GM23338 (cell line): ENCODE measurements at regions not wholly inside any gene's neighbourhood (a gene's known extent, or its start where the extent isn't known, plus 50 kb on each side); places are given as distances from the start of the nearest gene placed in this dataset.

Experiments used
- ATAC-seq: fragments of 200-7000 bp; cut with Tn5 transposase; 3 replicates; pipeline ENCODE4 v1.9.1; 2020
- DNase-seq: peaks from one replicate; pipeline ENCODE4 v3.0.0-alpha.2; 2015; ENCODE audit warnings: low spot score
- H2AFZ ChIP-seq: fragments of 200-600 bp; sonication (generic); 2 replicates; pipeline ENCODE4 v1.8.0; 2016; ENCODE audit warnings: antibody characterized with exemption, mild to moderate bottlenecking, moderate library complexity
- H3F3A ChIP-seq: fragments of 200-600 bp; sonication (generic); replicated peaks from 2 replicates; pipeline ENCODE4 v1.8.0; 2017; ENCODE audit warnings: antibody characterized with exemption, mixed run types, low read depth
- H3K27ac ChIP-seq: fragments of 200-600 bp; sonication (generic); 2 replicates; pipeline ENCODE4 v1.6.1; 2016; ENCODE audit warnings: low read depth
- H3K27me3 ChIP-seq: fragments of 200-600 bp; sonication (generic); 2 replicates; pipeline ENCODE4 v1.8.0; 2016; ENCODE audit warnings: mild to moderate bottlenecking, mixed run types, moderate library complexity; ENCODE audit not compliant: insufficient read depth
- H3K36me3 ChIP-seq: fragments of 200-600 bp; sonication (generic); 2 replicates; pipeline ENCODE4 v1.8.0; 2016; ENCODE audit warnings: mild to moderate bottlenecking; ENCODE audit not compliant: insufficient read depth
- H3K4me1 ChIP-seq: fragments of 200-600 bp; sonication (generic); 2 replicates; pipeline ENCODE4 v1.8.0; 2016; ENCODE audit warnings: mild to moderate bottlenecking, moderate library complexity; ENCODE audit not compliant: insufficient read depth
- H3K4me2 ChIP-seq: fragments of 200-600 bp; sonication (generic); 2 replicates; pipeline ENCODE4 v1.7.1; 2017; ENCODE audit warnings: mixed run types
- H3K4me3 ChIP-seq: fragments of 200-600 bp; sonication (generic); 2 replicates; pipeline ENCODE4 v1.6.1; 2016; ENCODE audit warnings: mixed run types
- H3K79me2 ChIP-seq: fragments of 200-600 bp; sonication (generic); replicated peaks from 2 replicates; pipeline ENCODE4 v1.8.0; 2017; ENCODE audit warnings: mild to moderate bottlenecking; ENCODE audit not compliant: insufficient read depth
- H3K9me2 ChIP-seq: fragments of 200-600 bp; sonication (generic); 2 replicates; pipeline ENCODE4 v1.8.0; 2017; ENCODE audit not compliant: insufficient read depth
- H4K20me1 ChIP-seq: fragments of 200-600 bp; sonication (generic); replicated peaks from 2 replicates; pipeline ENCODE4 v1.8.0; 2017; ENCODE audit warnings: mild to moderate bottlenecking; ENCODE audit not compliant: insufficient read depth
- H3K27ac Mint-ChIP-seq: 2 replicates; pipeline ENCODE4 v1.8.0; 2020; ENCODE audit warnings: inconsistent platforms, mild to moderate bottlenecking, moderate library complexity, mixed read lengths
- H3K27me3 Mint-ChIP-seq: 3 replicates; pipeline ENCODE4 v1.8.0; 2022; ENCODE audit warnings: low read depth, mild to moderate bottlenecking, moderate library complexity, mixed read lengths, inconsistent platforms; ENCODE audit not compliant: insufficient read depth, poor library complexity
- H3K36me3 Mint-ChIP-seq: 3 replicates; pipeline ENCODE4 v1.8.0; 2021; ENCODE audit warnings: low read depth, mild to moderate bottlenecking, inconsistent platforms, moderate library complexity, mixed read lengths
- H3K4me1 Mint-ChIP-seq: 3 replicates; pipeline ENCODE4 v1.8.0; 2020; ENCODE audit warnings: mild to moderate bottlenecking, inconsistent platforms, mixed read lengths
- H3K4me3 Mint-ChIP-seq: 3 replicates; pipeline ENCODE4 v1.8.0; 2021; ENCODE audit warnings: moderate library complexity, mild to moderate bottlenecking, inconsistent platforms, mixed read lengths
- H3K9me3 Mint-ChIP-seq: 3 replicates; pipeline ENCODE4 v1.8.0; 2020; ENCODE audit warnings: moderate library complexity, mild to moderate bottlenecking, inconsistent platforms, mixed read lengths
- CREB1 ChIP-seq: fragments of 250-450 bp; sonication (Bioruptor Pico); IDR thresholded peaks from 2 replicates; pipeline ENCODE4 v1.5.0; 2020; ENCODE audit warnings: low read depth, mild to moderate bottlenecking, moderate library complexity
- EZH2 ChIP-seq: fragments of 200-600 bp; sonication (generic); IDR thresholded peaks from one replicate; pipeline ENCODE4 v1.8.0; 2017; ENCODE audit warnings: antibody characterized with exemption, mild to moderate bottlenecking, low read depth; ENCODE audit not compliant: unreplicated experiment
- JUNB ChIP-seq: IDR thresholded peaks from one replicate; pipeline ENCODE4 v1.6.1; 2016; ENCODE audit warnings: antibody characterized with exemption; ENCODE audit not compliant: unreplicated experiment
- NANOG ChIP-seq: IDR thresholded peaks from 2 replicates; pipeline ENCODE4 v1.6.1; 2016; ENCODE audit warnings: antibody characterized with exemption, borderline replicate concordance
- POLR2AphosphoS5 ChIP-seq: IDR thresholded peaks from 2 replicates; pipeline ENCODE4 v1.6.1; 2016; ENCODE audit warnings: antibody characterized with exemption, low read depth
- TF ChIP-seq, protein P1 (sequence below), 2 experiments: fragments of 200-600 bp in 1 of 2; sonication (generic) in 1 of 2; conservative IDR thresholded peaks; 2 replicates each; pipeline versions ENCODE4 v1.5.1 to v1.6.1; 2016 to 2017; ENCODE audit warnings: antibody characterized with exemption in 2 of 2, low read depth in 2 of 2, mild to moderate bottlenecking in 2 of 2, moderate library complexity in 1 of 2
- TF ChIP-seq, protein P2 (sequence below): fragments of 250-450 bp; sonication (Bioruptor Pico); IDR thresholded peaks from 2 replicates; pipeline ENCODE4 v1.5.0; 2020; ENCODE audit warnings: mild to moderate bottlenecking, moderate library complexity

DNA sequence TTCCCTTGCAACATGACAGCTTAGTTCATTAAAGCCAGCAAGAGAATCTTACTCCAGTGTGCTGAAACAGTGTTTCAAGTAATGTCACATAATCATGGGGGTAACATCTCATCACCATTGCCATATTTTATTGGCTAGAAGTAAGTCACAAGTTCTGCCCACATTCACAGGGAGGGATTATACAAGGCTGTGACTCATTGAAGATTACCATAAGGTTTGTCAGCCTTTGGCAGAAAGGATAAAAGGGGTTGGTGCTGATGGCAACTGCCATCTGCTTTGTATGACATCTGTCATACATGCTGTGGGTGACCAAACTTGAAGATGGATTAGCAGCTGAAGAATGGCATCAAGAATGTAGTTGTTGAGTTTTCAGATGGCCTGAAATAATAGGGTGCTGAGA lies 61.2 kb downstream of the KCNE4 start:
- Histone ChIP-seq H3F3A (no peaks in the 10 kb centered on the region), H3K27ac (no peak overlapping the region), H2AFZ (no peak overlapping the region), H3K4me2 (no peak overlapping the region), H4K20me1 (no peaks in the 10 kb centered on the region), H3K4me3 (no peak overlapping the region), H3K4me1 (0 out of 2 replicates have a peak, but pooled peaks cover 3% of the 10 kb centered on the region), H3K79me2 (no peaks in the 10 kb centered on the region), H3K27me3 (no peaks in the 10 kb centered on the region), H3K9me2 (peaks cover 6% of the 10 kb centered on the region; the same call in 1 of the 2 replicates), H3K36me3 (no peaks in the 10 kb centered on the region)
- TF ChIP-seq, protein P1, sequence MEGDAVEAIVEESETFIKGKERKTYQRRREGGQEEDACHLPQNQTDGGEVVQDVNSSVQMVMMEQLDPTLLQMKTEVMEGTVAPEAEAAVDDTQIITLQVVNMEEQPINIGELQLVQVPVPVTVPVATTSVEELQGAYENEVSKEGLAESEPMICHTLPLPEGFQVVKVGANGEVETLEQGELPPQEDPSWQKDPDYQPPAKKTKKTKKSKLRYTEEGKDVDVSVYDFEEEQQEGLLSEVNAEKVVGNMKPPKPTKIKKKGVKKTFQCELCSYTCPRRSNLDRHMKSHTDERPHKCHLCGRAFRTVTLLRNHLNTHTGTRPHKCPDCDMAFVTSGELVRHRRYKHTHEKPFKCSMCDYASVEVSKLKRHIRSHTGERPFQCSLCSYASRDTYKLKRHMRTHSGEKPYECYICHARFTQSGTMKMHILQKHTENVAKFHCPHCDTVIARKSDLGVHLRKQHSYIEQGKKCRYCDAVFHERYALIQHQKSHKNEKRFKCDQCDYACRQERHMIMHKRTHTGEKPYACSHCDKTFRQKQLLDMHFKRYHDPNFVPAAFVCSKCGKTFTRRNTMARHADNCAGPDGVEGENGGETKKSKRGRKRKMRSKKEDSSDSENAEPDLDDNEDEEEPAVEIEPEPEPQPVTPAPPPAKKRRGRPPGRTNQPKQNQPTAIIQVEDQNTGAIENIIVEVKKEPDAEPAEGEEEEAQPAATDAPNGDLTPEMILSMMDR (conservative IDR thresholded peaks at IDR 0.05; ENCODE audit: low read depth in 2 of 2) = no peak
- TF ChIP-seq NANOG (no peak), POLR2AphosphoS5 (no peak), EZH2 (no peak), JUNB (no peak), CREB1 (CRISPR knock-in tag) (no peak)
- TF ChIP-seq, protein P2, sequence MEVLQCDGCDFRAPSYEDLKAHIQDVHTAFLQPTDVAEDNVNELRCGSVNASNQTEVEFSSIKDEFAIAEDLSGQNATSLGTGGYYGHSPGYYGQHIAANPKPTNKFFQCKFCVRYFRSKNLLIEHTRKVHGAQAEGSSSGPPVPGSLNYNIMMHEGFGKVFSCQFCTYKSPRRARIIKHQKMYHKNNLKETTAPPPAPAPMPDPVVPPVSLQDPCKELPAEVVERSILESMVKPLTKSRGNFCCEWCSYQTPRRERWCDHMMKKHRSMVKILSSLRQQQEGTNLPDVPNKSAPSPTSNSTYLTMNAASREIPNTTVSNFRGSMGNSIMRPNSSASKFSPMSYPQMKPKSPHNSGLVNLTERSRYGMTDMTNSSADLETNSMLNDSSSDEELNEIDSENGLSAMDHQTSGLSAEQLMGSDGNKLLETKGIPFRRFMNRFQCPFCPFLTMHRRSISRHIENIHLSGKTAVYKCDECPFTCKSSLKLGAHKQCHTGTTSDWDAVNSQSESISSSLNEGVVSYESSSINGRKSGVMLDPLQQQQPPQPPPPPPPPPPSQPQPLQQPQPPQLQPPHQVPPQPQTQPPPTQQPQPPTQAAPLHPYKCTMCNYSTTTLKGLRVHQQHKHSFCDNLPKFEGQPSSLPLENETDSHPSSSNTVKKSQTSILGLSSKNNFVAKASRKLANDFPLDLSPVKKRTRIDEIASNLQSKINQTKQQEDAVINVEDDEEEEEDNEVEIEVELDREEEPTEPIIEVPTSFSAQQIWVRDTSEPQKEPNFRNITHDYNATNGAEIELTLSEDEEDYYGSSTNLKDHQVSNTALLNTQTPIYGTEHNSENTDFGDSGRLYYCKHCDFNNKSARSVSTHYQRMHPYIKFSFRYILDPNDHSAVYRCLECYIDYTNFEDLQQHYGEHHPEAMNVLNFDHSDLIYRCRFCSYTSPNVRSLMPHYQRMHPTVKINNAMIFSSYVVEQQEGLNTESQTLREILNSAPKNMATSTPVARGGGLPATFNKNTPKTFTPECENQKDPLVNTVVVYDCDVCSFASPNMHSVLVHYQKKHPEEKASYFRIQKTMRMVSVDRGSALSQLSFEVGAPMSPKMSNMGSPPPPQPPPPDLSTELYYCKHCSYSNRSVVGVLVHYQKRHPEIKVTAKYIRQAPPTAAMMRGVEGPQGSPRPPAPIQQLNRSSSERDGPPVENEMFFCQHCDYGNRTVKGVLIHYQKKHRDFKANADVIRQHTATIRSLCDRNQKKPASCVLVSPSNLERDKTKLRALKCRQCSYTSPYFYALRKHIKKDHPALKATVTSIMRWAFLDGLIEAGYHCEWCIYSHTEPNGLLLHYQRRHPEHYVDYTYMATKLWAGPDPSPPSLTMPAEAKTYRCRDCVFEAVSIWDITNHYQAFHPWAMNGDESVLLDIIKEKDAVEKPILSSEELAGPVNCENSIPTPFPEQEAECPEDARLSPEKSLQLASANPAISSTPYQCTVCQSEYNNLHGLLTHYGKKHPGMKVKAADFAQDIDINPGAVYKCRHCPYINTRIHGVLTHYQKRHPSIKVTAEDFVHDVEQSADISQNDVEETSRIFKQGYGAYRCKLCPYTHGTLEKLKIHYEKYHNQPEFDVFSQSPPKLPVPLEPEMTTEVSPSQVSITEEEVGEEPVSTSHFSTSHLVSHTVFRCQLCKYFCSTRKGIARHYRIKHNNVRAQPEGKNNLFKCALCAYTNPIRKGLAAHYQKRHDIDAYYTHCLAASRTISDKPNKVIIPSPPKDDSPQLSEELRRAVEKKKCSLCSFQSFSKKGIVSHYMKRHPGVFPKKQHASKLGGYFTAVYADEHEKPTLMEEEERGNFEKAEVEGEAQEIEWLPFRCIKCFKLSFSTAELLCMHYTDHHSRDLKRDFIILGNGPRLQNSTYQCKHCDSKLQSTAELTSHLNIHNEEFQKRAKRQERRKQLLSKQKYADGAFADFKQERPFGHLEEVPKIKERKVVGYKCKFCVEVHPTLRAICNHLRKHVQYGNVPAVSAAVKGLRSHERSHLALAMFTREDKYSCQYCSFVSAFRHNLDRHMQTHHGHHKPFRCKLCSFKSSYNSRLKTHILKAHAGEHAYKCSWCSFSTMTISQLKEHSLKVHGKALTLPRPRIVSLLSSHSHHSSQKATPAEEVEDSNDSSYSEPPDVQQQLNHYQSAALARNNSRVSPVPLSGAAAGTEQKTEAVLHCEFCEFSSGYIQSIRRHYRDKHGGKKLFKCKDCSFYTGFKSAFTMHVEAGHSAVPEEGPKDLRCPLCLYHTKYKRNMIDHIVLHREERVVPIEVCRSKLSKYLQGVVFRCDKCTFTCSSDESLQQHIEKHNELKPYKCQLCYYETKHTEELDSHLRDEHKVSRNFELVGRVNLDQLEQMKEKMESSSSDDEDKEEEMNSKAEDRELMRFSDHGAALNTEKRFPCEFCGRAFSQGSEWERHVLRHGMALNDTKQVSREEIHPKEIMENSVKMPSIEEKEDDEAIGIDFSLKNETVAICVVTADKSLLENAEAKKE (CRISPR knock-in tag) = no peak
- H3K4me1 Mint-ChIP-seq = peaks cover 4% of the 10 kb centered on the region
- H3K27ac Mint-ChIP-seq = no peak overlapping the region
- H3K27me3 Mint-ChIP-seq = peaks cover 7% of the 10 kb centered on the region
- H3K36me3 Mint-ChIP-seq = no peaks in the 10 kb centered on the region
- ATAC-seq (no peak), DNase-seq (no peak)
- H3K9me3 Mint-ChIP-seq = no peaks in the 10 kb centered on the region
- no peak overlapping the region for H3K4me3 Mint-ChIP-seq
